ENCODE measurements at regions not wholly inside any gene's neighbourhood (a gene's known extent, or its start where the extent isn't known, plus 50 kb on each side); places are given as distances from the start of the nearest gene placed in this dataset.

- no peak for TF ChIP-seq EZH2phosphoT487 (IDR thresholded peaks at IDR 0.05; ENCODE audit: low read depth)
- no peak for TF ChIP-seq CTCF (IDR thresholded peaks at IDR 0.05; ENCODE audit: low read depth, low read length)
These were observed 115.4 kb downstream of the CRYAA start for GRCh38 chr21:43284238-43284637.
